HG03520 (cell line): ENCODE measurements at regions not wholly inside any gene's neighbourhood (a gene's known extent, or its start where the extent isn't known, plus 50 kb on each side); places are given as distances from the start of the nearest gene placed in this dataset.
"Not testable (repeated sequence)": the region's sequence is repeated elsewhere in the genome, so short reads cannot be mapped to it uniquely, and the experiment has no call there.

Experiments
- ATAC-seq: cut with Tn5 transposase; IDR thresholded peaks from one replicate; pipeline ENCODE4 v1.9.1; 2021; ENCODE audit warnings: mild to moderate bottlenecking, moderate library complexity; ENCODE audit not compliant: unreplicated experiment

DNA sequence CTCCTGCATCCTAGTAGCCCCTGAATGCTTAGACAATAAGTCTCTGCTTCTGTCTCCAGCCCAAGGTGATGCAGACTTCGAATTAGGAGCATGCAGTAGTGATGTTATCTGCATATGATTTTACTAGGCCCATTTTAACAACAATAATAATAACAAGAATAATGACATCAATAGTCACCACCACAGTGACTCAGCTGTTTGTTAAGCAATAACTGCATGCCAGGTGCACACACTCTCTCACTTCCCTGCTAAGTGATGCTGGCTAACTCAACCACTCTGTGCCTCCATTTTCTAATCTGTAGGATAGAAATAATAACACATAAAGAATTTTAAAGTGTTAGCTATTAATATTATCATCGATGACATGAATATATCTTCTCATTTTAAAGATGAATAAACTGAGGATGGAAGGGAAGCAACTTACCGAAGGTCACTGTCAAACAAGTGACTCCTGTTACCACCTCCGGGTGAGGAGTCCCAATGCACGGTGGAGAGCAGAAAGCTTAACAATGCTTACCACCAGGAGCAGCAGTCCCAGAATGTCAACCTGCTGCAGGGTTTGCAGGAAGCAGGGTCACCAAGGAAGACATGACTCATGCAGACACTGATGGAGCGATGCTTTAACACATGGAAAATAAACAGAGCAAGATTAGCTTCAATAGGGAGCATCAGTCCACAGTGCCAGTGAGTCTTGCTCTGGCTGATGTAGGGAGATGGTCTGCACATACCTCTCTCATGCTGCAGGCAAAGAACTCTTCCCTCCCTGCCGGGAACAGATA lies 290.2 kb downstream of the SPATA17 start:
- no peak for ATAC-seq

DNA sequence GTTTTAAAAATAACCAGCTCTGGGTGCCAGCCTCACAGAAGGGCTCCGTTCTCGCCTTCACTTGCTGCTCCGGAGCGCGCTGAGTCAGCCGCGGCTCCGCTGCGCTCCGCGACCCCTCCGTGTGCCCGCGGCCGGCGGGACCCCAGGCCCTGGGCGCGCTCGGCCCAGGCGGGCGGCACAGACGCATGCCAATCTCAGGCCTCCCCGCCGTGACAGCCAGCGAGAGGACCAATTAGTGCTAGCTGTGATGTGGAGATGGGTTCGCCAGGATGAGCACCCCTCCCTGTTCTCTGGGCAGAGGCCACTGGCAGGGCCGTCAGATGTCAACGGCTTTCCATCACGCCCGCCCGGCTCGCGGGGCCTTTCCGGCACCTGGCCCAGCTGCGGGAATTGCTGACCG lies 293.8 kb downstream of the SPATA17 start:
- no peak for ATAC-seq

DNA sequence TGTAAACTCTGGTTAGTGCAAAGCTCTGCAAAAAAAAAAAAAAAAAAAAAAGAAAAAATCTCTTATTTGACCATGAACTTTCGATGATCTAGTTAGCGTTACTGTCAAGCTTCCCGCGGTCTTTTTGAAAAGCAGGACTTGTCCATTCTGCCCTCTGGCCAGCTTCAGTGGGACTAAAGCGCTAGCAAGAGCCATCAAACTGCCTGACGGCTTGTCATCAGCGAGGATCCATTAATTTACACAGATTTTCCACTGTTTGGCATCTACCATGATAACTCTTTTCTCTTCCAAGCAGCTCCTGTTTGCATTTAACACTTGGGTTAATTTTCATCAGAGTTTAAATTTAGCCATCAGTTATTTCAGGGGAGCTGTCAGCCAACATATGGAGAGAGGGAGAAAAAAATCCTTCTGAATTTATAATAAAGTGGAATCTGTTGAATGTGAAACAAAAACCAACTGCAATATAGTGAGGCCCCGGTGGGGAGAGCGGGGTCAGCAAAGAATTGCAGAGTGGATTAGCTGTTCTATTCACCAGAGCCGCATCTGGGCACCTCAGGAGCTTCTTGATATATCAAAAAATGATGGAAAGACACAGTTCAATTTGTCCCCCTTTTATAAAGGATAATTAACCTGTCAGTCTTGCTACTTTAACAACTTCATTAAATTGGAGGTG lies 298.2 kb downstream of the SPATA17 start:
- no peak for ATAC-seq

DNA sequence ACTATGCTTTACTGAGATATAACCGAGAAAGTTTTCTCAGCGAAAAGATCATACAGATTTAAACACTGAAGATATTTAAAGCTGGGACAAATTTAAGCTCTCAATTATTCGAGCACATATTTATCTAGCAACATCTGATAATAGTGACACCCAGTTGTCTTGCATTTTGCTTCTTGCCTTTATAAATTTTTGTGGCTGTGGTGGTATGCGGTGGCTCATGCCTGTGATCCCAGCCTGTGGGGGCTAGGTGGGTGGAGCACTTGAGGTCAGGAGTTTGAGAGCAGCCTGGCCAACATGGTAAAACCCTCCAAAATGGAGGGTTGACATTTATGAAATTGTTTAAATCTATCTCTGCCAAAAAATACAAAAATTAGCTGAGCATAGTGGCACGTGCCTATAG lies 312.2 kb downstream of the SPATA17 start:
- ATAC-seq: no peak

DNA sequence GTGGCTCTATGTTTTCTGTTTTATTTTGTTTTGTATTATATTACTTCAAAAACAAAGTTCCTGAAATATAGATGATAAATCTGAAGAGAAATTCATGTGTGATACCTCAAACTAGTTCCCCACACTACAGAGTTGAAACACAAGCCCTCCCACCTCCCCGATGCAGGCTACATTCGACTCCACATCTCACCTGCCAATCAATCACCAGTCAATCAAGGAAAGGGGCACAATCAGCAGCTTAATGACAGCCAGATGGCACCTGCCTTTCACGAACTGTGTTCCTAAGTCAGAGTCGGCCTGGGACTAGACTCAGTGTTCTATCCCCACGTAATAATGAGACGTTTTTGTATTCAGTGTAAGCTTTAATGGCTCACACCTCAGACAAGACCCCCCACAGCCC lies 313.4 kb downstream of the SPATA17 start:
- ATAC-seq: no peak

DNA sequence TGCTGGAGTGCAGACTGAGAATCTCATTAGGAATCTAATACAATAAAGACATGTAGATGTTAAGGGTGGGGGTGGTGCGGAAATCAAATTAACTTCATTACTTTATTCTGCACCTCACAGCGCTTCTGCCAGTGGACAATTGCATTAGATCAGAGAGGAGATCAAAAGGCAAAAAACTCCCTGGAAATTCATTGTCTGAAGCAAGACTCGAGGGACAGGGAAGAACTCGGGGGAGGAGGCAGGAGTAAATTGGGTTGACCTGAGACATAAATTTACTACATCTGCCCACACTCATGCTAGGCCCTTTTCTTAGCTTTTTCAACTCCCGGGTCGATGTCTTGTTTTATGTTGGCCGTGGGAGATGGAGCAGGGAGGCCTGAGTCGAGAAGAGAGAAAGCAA lies 315.4 kb downstream of the SPATA17 start:
- no peak for ATAC-seq

DNA sequence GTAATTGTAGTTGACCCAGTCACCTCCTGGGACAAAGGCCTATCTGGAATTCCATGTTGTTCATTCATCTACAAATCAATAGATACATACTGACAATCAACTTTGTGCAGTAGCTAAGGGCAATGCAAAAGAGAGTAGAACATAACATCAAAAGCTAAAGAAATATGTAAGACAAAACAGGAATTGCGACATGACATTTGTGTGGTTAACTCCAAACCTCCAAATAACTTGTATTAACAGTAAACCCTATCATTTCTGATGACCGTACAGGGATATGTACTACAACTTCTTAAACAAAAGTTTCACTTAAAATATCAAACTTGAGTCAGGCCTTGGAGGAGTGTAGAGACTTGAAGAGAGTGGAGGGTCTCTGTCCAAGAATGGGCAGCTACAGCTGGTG lies 317.6 kb downstream of the SPATA17 start:
- ATAC-seq: no peak

DNA sequence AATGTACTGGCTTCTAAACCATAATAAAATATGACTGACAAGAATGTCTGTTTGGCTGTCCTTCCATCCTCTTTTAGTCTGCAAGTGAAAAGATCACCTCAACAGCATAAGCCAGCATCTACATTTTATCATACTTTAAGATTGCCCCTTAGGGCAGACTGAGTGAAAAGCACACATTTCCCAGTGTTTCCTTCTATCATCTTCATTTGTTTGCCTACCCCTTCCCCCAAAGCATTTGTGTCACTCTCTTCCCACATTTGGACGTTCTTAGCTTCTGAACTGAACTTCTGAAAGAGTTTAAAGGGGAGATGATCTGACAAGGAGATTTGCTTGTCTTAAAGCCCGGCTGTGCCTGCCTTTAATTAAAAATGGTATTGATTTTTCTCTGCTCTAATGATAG lies 322.2 kb downstream of the SPATA17 start:
- ATAC-seq: no peak

DNA sequence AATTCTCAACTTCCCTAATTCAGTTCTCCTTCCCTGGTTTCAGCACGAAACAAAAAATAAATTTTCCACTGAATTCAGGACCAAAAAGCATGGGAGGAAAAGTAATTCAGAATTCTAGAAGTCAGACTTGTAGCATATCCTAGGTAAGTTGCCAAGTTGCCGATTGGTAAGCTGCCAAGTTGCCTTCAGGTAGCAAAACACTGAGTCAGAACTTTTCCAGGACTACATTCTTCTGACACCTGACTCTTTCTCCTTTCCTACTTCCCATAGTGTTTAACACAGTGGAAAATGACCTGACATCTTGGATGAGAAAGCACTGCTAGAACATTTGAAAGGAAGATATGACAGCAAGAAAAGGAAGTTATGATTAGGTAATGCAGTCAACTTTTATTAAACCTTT lies 322.8 kb downstream of the SPATA17 start:
- no peak for ATAC-seq

DNA sequence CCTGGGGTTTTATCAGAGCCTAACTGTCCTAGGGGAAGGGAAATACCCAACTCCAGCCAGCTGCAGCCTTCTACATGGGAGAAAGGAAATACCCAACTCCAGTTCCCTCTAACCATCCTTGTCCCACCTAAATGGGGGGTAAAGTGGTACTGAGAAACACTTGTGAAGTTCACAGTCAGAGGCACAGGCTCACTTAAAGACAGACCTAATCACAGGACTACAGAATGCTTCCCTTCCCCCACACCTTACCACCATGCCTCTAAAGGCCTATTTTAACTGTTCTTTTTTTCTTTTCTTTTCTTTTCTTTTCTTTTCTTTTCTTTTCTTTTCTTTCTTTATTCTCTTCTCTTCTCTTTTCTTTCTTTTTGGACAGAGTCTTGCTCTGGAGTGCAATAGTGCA lies 324.6 kb downstream of the SPATA17 start:
- no peak for ATAC-seq

DNA sequence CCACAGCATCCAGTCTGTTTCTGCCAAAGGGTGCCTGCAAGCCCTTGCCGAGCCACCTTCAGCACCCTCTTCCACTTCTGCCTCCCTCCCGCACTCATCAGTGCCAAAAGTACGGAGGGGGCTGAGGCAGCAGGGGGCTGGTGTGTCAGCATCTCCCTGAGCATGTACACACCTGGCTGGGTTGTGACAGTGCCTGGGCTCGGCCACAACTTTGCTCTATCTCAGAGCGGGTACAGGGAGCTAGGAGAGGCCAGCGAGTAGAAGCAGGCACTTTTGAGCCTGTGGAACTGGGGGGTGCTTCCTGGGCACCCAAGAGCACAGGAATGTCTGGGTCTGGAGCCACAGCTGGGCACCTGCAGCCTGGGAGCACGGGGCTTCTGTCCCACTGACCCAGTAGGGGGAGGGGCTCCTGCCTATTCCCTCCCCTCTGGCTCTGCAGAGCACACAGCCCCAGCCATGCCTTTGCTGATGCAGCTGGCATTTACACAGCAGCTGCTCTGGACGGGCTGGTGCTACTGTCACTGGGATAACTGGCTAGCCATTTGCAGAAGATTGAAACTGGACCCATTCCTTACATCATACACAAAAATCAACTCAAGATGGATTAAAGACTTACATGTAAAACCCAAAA lies 319.8 kb upstream of the RRP15 start:
- ATAC-seq: no peak

DNA sequence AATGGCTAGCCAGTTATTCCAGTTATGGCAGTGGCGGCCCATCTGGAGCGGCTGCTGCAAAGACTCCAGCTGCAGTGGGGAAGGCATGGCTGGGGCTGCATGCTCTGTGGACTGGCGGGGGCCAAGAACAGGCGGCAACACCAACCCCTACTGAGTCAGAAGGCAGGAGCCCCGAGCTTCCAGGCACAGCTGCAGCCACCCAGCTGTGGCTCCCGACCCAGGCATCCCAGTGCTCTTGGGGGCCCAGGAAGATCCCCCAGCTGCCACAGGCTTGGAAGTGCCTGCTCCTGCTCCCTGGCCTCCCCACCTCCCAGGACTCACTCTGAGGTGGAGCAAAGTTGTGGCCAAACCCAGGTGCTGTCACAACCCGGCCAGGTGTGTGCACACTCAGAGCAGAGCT lies 317.0 kb upstream of the RRP15 start:
- no peak for ATAC-seq

DNA sequence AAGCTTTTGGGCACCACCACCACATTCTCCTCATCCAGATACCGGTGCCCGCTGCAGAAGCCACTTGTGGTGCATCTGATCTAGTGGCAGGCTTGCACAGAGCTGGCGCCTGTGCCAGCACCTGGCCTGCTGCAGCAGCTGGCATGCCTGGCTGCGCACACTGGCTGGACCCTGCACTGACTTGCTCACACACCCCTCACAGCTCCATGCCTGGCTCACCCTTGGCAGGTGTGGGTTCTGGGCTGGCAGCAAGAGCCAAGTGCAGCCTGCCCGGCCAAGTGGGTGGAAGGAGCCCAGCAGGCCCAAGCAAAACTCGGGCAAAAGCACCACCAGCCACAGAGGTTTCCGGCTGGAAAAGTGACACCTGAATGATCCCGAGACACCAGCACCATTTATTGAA lies 315.7 kb upstream of the RRP15 start:
- no peak for ATAC-seq

DNA sequence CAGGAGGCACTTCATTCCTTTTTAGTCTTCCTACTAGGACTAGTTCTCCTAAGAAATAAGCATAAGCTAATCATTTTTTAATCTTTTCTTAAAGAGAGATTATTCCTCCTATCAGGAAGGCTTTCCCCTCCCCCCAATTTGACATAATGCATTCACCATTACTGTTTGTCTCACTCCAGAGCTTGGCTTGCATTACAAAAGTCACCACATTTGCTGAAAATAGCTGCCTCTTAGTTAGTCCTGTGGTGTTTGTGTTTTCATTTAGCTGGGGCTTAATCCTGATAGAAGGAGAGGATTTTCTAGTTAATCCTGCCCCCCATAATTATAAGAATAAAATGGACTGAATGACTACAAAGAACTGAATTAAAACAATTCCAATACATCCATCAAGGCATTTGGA lies 307.1 kb upstream of the RRP15 start:
- ATAC-seq: no peak

DNA sequence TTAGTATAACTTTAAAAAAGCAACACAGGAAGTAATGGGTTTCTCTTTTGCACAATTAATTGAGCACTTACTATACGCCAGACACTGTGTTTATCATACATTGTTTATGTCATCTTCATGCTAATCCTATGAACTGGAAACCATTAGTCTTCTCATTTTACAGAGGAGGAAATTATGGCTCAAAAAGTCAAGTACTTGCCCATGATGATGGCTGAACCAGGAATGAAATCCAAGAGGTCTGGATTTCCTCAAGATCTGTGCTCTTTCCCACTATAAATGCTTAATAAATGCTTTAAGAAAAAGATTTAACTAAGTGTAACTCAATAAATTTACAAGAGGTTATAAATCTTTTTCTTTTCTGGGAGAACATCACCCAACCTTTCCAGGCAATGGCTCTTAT lies 303.7 kb upstream of the RRP15 start:
- no peak for ATAC-seq

DNA sequence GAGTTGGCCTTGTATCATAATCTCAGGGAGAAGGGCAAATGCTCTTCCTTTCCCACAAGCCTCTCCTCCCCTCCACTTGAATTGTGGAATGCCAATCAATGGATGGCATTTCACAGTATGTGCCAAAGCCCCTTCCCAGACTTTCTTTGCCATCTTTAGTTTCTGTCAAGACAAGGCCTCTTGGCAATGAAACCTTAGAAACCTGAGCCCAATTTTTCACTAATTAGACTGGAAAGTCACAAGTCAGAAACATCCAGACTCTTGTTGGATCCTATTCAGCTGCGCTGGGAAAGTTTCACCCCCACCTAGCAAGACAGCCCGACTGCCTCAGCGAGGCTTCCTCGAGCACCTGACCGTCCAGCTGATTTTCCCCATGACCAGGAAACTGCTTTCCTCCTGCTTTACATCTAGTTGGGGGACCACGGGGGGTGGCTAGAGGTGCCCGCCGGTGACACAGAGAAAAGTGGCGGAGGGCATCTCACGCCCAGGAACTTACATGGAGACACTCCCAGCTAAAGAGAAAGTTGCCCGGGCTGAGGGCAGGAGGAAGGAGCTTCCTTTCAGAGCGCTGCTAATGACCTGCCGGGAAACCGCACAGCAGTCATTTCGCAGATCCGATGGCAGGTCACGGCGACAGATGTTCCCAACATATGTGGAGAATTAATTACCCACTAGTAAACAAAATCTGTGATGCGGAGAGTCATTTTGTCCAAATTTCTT lies 302.6 kb upstream of the RRP15 start:
- no peak for ATAC-seq

DNA sequence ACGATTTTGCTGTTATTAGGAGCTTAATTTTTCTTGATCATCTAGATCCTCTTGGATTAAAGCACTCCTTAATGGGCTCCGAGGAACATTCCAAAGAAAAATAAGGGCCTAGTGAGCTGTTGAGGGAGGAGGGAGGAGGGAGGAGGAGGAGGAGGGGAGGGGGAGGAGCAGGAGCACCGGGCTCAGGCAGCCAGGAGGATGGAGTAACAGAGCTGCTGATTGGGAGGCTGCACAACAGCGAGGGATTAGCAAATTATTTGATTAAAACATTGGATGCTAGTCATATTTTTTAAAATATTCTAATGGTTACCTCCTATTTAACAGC lies 302.1 kb upstream of the RRP15 start:
- ATAC-seq: no peak

DNA sequence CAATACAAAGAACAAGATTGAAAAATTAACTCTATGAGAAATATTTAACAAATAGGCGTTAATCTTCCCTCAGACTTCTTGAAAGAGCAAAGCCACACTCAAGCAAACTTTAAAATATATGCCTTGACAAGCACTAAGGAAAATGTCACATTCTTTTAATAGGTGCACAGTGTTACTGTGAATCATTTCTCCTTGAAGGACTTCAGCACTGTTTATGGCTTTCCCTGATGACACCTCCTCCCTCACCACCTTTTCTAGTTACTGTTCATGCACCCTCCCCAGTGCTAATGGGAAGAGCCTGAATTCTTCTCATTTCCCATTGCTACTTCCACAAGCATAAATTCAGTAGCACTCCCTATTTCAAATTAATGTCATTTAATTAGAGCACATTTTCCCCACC lies 299.5 kb upstream of the RRP15 start:
- no peak for ATAC-seq

DNA sequence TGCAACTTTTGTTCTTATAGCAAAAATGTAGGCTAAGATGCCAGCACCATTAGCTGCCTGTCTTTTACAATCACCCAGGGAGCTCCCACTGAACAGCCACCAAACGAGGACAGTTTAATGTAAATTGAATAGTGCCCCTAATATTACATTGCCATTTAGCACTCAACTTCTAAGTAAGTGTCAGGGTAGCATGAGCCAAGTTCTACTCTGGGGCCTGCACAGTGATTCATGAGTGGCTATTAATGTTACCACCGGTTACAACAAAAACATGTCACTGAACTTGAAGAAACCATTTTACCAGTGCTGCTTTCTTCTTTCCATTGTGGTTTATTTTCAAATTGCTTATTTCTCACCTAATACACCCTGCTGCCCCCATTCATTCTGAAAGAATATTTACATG lies 295.6 kb upstream of the RRP15 start:
- ATAC-seq: no peak

DNA sequence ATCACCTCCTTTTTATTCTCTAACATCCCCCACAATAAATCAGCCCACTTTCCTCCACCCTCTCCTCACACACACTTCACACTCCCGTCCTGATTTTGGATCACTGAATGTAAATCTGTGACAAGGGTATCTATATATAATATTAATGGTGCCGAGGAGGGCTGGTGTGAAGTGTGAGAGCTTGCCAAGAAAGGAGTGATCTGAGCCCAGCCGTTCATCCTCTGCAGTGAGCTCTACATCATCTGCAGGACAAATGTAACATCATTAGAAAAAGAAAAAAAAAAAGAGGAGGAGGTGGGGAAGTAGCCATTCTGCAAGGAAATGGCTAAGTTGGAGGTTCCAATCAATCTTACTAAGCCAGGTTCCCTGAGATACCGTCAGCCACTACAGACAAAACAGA lies 291.7 kb upstream of the RRP15 start:
- no peak for ATAC-seq

DNA sequence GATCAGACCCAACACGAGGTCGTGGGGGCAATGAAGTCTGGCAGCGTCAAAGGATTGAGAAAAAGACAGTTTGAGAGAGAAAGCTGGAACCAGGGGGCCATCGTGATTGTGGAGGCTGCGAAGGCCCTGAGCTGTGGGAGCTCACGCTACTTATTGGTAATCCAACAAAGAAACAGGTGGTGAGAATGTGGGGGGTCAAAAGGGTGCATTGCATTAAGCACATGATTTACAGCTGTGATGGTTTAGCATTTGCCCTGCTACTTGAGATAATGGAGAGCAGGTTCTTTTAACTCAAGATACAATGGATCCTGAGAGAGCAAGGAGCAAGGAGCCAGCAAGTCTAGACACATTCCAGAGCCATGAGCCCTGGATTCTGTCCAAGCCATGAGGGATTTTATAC lies 276.8 kb upstream of the RRP15 start:
- ATAC-seq: not testable (repeated sequence)

DNA sequence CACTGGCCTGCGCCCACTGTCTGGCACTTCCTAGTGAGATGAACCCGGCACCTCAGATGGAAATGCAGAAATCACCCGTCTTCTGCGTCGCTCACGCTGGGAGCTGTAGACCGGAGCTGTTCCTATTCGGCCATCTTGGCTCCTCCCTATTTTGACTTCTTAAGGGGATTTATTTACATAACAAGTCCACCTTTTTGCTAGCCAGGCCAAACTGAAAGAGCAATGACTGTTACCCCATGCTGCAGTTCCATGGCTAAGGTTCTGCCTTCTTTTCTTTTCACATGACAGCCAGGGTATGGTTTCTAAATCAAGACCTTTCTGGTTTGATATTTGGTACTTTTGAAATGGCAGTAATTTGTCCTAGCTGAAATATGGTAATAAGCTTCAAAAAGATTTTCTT lies 270.0 kb upstream of the RRP15 start:
- not testable (repeated sequence) for ATAC-seq
